GM12878 (cell line): ENCODE measurements at regions not wholly inside any gene's neighbourhood (a gene's known extent, or its start where the extent isn't known, plus 50 kb on each side); places are given as distances from the start of the nearest gene placed in this dataset.

Experiments used
- ATAC-seq: fragments of 200-7000 bp; cut with Tn5 transposase; 3 replicates; pipeline ENCODE4 v1.9.1; 2020; ENCODE audit warnings: mild to moderate bottlenecking, moderate library complexity
- BruUV-seq: library from RNA; stranded (reverse); fragments of 400-500 nt; replicated peaks from 2 replicates; lab custom pipeline; 2021; lab: Mats Ljungman, UMichigan
- CTCF ChIA-PET: fragments of 300-600 bp; sonication (Branson Sonifier 250); formaldehyde crosslinking; extraction: SDS; loops from one replicate; lab custom pipeline; 2021; ENCODE audit warnings: inconsistent platforms; lab: Yijun Ruan, JAX
- POLR2A ChIA-PET: fragments of 350-600 bp; formaldehyde crosslinking; extraction: SDS; loops from one replicate; lab custom pipeline; 2021; ENCODE audit warnings: inconsistent platforms; lab: Charles Lee
- RAD21 ChIA-PET: fragments of 300-600 bp; sonication (Branson Sonifier 250); formaldehyde crosslinking; loops from one replicate; lab custom pipeline; 2023; ENCODE audit warnings: antibody characterized with exemption; ENCODE audit not compliant: unreplicated experiment; lab: Charles Lee
- SMC1A ChIA-PET: fragments of 300-600 bp; sonication (Branson Sonifier 250); formaldehyde crosslinking; loops from one replicate; lab custom pipeline; 2023; ENCODE audit not compliant: unreplicated experiment, uncharacterized antibody; lab: Charles Lee
- DNase-seq: peaks from one replicate; pipeline ENCODE4 v3.0.0-alpha.2; 2011; ENCODE audit warnings: low read depth, low spot score
- FAIRE-seq: peaks from 3 replicates; lab custom pipeline; 2011; peaks lifted over from hg19 to GRCh38; lab: Jason Lieb, UNC
- H2AFZ ChIP-seq: 2 replicates; pipeline ENCODE4 v1.6.0; 2011; ENCODE audit warnings: low read depth, low read length, control low read depth; ENCODE audit not compliant: control insufficient read depth
- H3K27ac ChIP-seq: 2 replicates; pipeline ENCODE4 v1.5.1; 2011; ENCODE audit warnings: control low read depth; ENCODE audit not compliant: control insufficient read depth, insufficient read depth
- H3K27me3 ChIP-seq, 2 experiments: replicated peaks in 1 of 2; 2 replicates each; pipeline versions ENCODE4 v1.6.0 to v1.6.1; 2011; ENCODE audit warnings: low read length in 1 of 2; ENCODE audit not compliant: control insufficient read depth in 2 of 2, insufficient read depth in 2 of 2
- H3K36me3 ChIP-seq, 2 experiments: 2 replicates each; pipeline ENCODE4 v1.5.1; 2011; ENCODE audit warnings: low read length in 1 of 2; ENCODE audit not compliant: control insufficient read depth in 2 of 2, insufficient read depth in 2 of 2
- H3K4me1 ChIP-seq: 2 replicates; pipeline ENCODE4 v1.6.1; 2011; ENCODE audit warnings: mild to moderate bottlenecking, low read length, moderate library complexity, mixed read lengths; ENCODE audit not compliant: control insufficient read depth, insufficient read depth
- H3K4me2 ChIP-seq: 2 replicates; pipeline ENCODE4 v1.6.0; 2011; ENCODE audit warnings: control low read depth; ENCODE audit not compliant: control insufficient read depth, insufficient read depth
- H3K4me3 ChIP-seq: fragments of 200-600 bp; sonication (generic); 2 replicates; pipeline ENCODE4 v1.5.1; 2016
- H3K79me2 ChIP-seq: 2 replicates; pipeline ENCODE4 v1.6.0; 2011; ENCODE audit warnings: low read length; ENCODE audit not compliant: control insufficient read depth, insufficient read depth
- H3K9ac ChIP-seq: 2 replicates; pipeline ENCODE4 v1.8.0; 2011; ENCODE audit warnings: low read length, control low read depth, mixed read lengths; ENCODE audit not compliant: control insufficient read depth, insufficient read depth
- H3K9me3 ChIP-seq: replicated peaks from 3 replicates; pipeline ENCODE4 v1.5.1; 2011; ENCODE audit warnings: mild to moderate bottlenecking, low read length; ENCODE audit not compliant: control insufficient read depth, insufficient read depth
- H4K20me1 ChIP-seq: 2 replicates; pipeline ENCODE4 v1.6.0; 2011; ENCODE audit not compliant: control insufficient read depth, insufficient read depth
- ATF3 ChIP-seq: IDR thresholded peaks from 2 replicates; pipeline ENCODE4 v1.6.1; 2011; ENCODE audit warnings: low read depth, mild to moderate bottlenecking, low read length, moderate library complexity, borderline replicate concordance; ENCODE audit errors: extremely low read depth
- CHD1 ChIP-seq: IDR thresholded peaks from 2 replicates; pipeline ENCODE4 v1.6.1; 2012; ENCODE audit warnings: low read depth, low read length, improper control_type of control experiment
- GABPA ChIP-seq: IDR thresholded peaks from 2 replicates; pipeline ENCODE4 v1.6.1; 2014; ENCODE audit warnings: antibody characterized with exemption, low read depth, mild to moderate bottlenecking, inconsistent platforms
- IRF4 ChIP-seq: IDR thresholded peaks from 2 replicates; pipeline ENCODE4 v1.6.1; 2011; ENCODE audit warnings: low read depth, low read length
- MLLT1 ChIP-seq: fragments of 450-650 bp; IDR thresholded peaks from 2 replicates; pipeline ENCODE4 v1.6.1; 2016; ENCODE audit warnings: mild to moderate bottlenecking
- MXI1 ChIP-seq: fragments of 150-350 bp; IDR thresholded peaks from 2 replicates; pipeline ENCODE4 v1.6.1; 2011; ENCODE audit warnings: low read depth, mild to moderate bottlenecking, inconsistent platforms, low read length, improper control_type of control experiment
- MYC ChIP-seq: IDR thresholded peaks from 2 replicates; pipeline ENCODE4 v1.6.1; 2011; ENCODE audit warnings: mild to moderate bottlenecking, low read length, moderate library complexity, inconsistent platforms; ENCODE audit not compliant: insufficient read depth, insufficient replicate concordance, insufficient read length, severe bottlenecking
- NRF1 ChIP-seq: conservative IDR thresholded peaks from 2 replicates; pipeline ENCODE4 v1.6.1; 2011; ENCODE audit warnings: mild to moderate bottlenecking, low read depth, low read length, improper control_type of control experiment
- PKNOX1 ChIP-seq: fragments of 450-650 bp; IDR thresholded peaks from 2 replicates; pipeline ENCODE4 v1.6.1; 2016; ENCODE audit warnings: mild to moderate bottlenecking
- POLR2A ChIP-seq: IDR thresholded peaks from 2 replicates; pipeline ENCODE4 v1.6.1; 2011; ENCODE audit warnings: low read depth, mild to moderate bottlenecking, low read length
- REST ChIP-seq: IDR thresholded peaks from 2 replicates; pipeline ENCODE4 v1.6.1; 2012; ENCODE audit warnings: mild to moderate bottlenecking, low read depth, low read length
- SKIL ChIP-seq: fragments of 450-650 bp; IDR thresholded peaks from 2 replicates; pipeline ENCODE4 v1.6.1; 2017; ENCODE audit warnings: mild to moderate bottlenecking, low read depth, inconsistent platforms; ENCODE audit not compliant: poor library complexity, severe bottlenecking
- SMARCA5 ChIP-seq: fragments of 450-650 bp; IDR thresholded peaks from 2 replicates; pipeline ENCODE4 v1.6.1; 2017; ENCODE audit warnings: mild to moderate bottlenecking
- SRF ChIP-seq, 2 experiments: IDR thresholded peaks; 2 replicates each; pipeline ENCODE4 v1.6.1; 2011; ENCODE audit warnings: low read depth in 2 of 2, low read length in 2 of 2, mild to moderate bottlenecking in 1 of 2, moderate library complexity in 1 of 2
- SUPT20H ChIP-seq: IDR thresholded peaks from 2 replicates; pipeline ENCODE4 v1.6.1; 2011; ENCODE audit warnings: low read depth, mild to moderate bottlenecking, low read length, moderate library complexity, borderline replicate concordance; ENCODE audit not compliant: control insufficient read depth
- TCF12 ChIP-seq: IDR thresholded peaks from 2 replicates; pipeline ENCODE4 v1.6.1; 2011; ENCODE audit warnings: low read depth, mild to moderate bottlenecking, low read length
- ZNF217 ChIP-seq: fragments of 450-650 bp; IDR thresholded peaks from 2 replicates; pipeline ENCODE4 v1.6.1; 2017; ENCODE audit warnings: antibody characterized with exemption, mild to moderate bottlenecking
- in situ Hi-C: fragments of 300-500 bp; cut with MboI; formaldehyde crosslinking; loops from 9 replicates; pipeline ENCODE4 v1.14.3; 2018; ENCODE audit warnings: mixed read lengths
- intact Hi-C: fragments of 100-400 bp; cut with micrococcal nuclease; formaldehyde crosslinking; loops from one replicate; pipeline ENCODE4 v1.14.2; 2022; ENCODE audit not compliant: unreplicated experiment

- TF ChIP-seq MYC = no peak
- no peak for TF ChIP-seq NRF1
- TF ChIP-seq SUPT20H = no peak
- TF ChIP-seq ZNF217 = no peak
- no peak for TF ChIP-seq MLLT1
- no peak for TF ChIP-seq ATF3
These were observed 64.8 kb upstream of the TMEM108 start (continued) for GRCh38 chr3:132973441-132973840.

GRCh38 chr3:132972333-132972732 is 65.9 kb upstream of the TMEM108 start:
- CTCF ChIA-PET = interaction anchor here (0.6 kb wide), 1 partner anchor 17 kb away, joined by 3 read pairs; no protein-coding TSS in a partner anchor
- RAD21 ChIA-PET = no interaction called here
- intact Hi-C loops = no loop called here
- TF ChIP-seq PKNOX1 (no peak), CHD1 (no peak), MXI1 (no peak), IRF4 (no peak), REST (no peak), SMARCA5 (no peak), GABPA (no peak), TCF12 (no peak), SRF (IDR thresholded peaks at IDR 0.05; ENCODE audit: low read depth in 2 of 2, low read length in 2 of 2) (no peak), POLR2A (no peak), SKIL (no peak)

More at GRCh38 chr3:132972333-132972732, 65.9 kb upstream of the TMEM108 start:
- Histone ChIP-seq H3K27me3 (no peaks in the 10 kb centered on the region), H4K20me1 (no peaks in the 10 kb centered on the region), H3K4me2 (no peak overlapping the region), H2AFZ (no peak overlapping the region), H3K9ac (no peak overlapping the region), H3K27ac (no peak overlapping the region), H3K79me2 (no peaks in the 10 kb centered on the region), H3K4me1 (no peaks in the 10 kb centered on the region), H3K4me3 (no peak overlapping the region), H3K9me3 (no peaks in the 10 kb centered on the region), H3K36me3 (no peaks in the 10 kb centered on the region)
- ChIA-PET SMC1A (no interaction called here), POLR2A (no interaction called here)
- FAIRE-seq (no peak), DNase-seq (no peak), ATAC-seq (no peak)
- in situ Hi-C loops = no loop called here
- no TSS peak for BruUV-seq
